ENCODE measurements at regions not wholly inside any gene's neighbourhood (a gene's known extent, or its start where the extent isn't known, plus 50 kb on each side); places are given as distances from the start of the nearest gene placed in this dataset.

GRCh38 chr5:2981652-2982051 is 230.2 kb upstream of the IRX2 start:
- Histone ChIP-seq H3K27ac (ENCODE audit: control insufficient read depth, insufficient read depth) (no peak overlapping the region), H3K4me1 (ENCODE audit: control insufficient read depth, insufficient read depth, low read length) (no peaks in the 10 kb centered on the region), H3K4me2 (ENCODE audit: control insufficient read depth, insufficient read depth) (no peak overlapping the region), H3K9me3 (replicated peaks; ENCODE audit: control insufficient read depth, insufficient read depth, low read length) (no peaks in the 10 kb centered on the region; the same call in 2 of the 3 replicates), H4K20me1 (ENCODE audit: control insufficient read depth, insufficient read depth) (no peaks in the 10 kb centered on the region), H3K36me3 (ENCODE audit: control insufficient read depth in 2 of 2, insufficient read depth in 2 of 2, low read length in 1 of 2) (no peaks in the 10 kb centered on the region), H3K79me2 (ENCODE audit: control insufficient read depth, insufficient read depth, low read length) (no peaks in the 10 kb centered on the region), H3K9ac (ENCODE audit: control insufficient read depth, insufficient read depth, low read length) (no peak overlapping the region), H3K4me3 (no peak overlapping the region), H2AFZ (ENCODE audit: control insufficient read depth, low read depth, low read length) (no peak overlapping the region), H3K27me3 (replicated peaks in 1 of 2; ENCODE audit: control insufficient read depth in 2 of 2, insufficient read depth in 2 of 2, low read length in 1 of 2) (no peaks in the 10 kb centered on the region)
- no peak for DNase-seq (ENCODE audit: low read depth, low spot score)
- BruUV-seq (replicated peaks): no TSS peak
- intact Hi-C loops (cut with micrococcal nuclease; ENCODE audit: unreplicated experiment) (no loop called here), in situ Hi-C loops (cut with MboI) (no loop called here)
- WGBS (ENCODE audit: insufficient coverage, insufficient replicate concordance, low lambda C conversion rate, missing lambda C conversion rate): 36% methylated on average over 9 of the region's 9 CpGs
- RAD21 ChIA-PET (ENCODE audit: unreplicated experiment): no interaction called here
- no peak for FAIRE-seq
- SMC1A ChIA-PET (ENCODE audit: uncharacterized antibody, unreplicated experiment): no interaction called here
- CTCF ChIA-PET: no interaction called here
- POLR2A ChIA-PET: no interaction called here
- ATAC-seq: no peak
- no peak for TF ChIP-seq MYC (IDR thresholded peaks at IDR 0.05; ENCODE audit: insufficient read depth, insufficient read length, insufficient replicate concordance, low read length, severe bottlenecking)
- no peak for TF ChIP-seq CEBPZ (IDR thresholded peaks at IDR 0.05; ENCODE audit: low read depth, low read length)
- no peak for TF ChIP-seq POLR2AphosphoS5 (IDR thresholded peaks at IDR 0.05; ENCODE audit: low read length)
- TF ChIP-seq, protein P1, sequence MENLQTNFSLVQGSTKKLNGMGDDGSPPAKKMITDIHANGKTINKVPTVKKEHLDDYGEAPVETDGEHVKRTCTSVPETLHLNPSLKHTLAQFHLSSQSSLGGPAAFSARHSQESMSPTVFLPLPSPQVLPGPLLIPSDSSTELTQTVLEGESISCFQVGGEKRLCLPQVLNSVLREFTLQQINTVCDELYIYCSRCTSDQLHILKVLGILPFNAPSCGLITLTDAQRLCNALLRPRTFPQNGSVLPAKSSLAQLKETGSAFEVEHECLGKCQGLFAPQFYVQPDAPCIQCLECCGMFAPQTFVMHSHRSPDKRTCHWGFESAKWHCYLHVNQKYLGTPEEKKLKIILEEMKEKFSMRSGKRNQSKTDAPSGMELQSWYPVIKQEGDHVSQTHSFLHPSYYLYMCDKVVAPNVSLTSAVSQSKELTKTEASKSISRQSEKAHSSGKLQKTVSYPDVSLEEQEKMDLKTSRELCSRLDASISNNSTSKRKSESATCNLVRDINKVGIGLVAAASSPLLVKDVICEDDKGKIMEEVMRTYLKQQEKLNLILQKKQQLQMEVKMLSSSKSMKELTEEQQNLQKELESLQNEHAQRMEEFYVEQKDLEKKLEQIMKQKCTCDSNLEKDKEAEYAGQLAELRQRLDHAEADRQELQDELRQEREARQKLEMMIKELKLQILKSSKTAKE (IDR thresholded peaks at IDR 0.05; ENCODE audit: low read depth, poor library complexity, severe bottlenecking): no peak
- no peak for TF ChIP-seq ZNF622 (IDR thresholded peaks at IDR 0.05)
- no peak for TF ChIP-seq SMAD5 (IDR thresholded peaks at IDR 0.05; ENCODE audit: low read depth)
- no peak for TF ChIP-seq POU2F2 (IDR thresholded peaks at IDR 0.05; ENCODE audit: borderline replicate concordance, low read depth, low read length)
- TF ChIP-seq RAD51 (IDR thresholded peaks at IDR 0.05): no peak
- TF ChIP-seq CREB1 (IDR thresholded peaks at IDR 0.05; ENCODE audit: low read depth): no peak
- TF ChIP-seq SIX5 (IDR thresholded peaks at IDR 0.05; ENCODE audit: low read depth, low read length, severe bottlenecking): no peak
- TF ChIP-seq, protein P2, sequence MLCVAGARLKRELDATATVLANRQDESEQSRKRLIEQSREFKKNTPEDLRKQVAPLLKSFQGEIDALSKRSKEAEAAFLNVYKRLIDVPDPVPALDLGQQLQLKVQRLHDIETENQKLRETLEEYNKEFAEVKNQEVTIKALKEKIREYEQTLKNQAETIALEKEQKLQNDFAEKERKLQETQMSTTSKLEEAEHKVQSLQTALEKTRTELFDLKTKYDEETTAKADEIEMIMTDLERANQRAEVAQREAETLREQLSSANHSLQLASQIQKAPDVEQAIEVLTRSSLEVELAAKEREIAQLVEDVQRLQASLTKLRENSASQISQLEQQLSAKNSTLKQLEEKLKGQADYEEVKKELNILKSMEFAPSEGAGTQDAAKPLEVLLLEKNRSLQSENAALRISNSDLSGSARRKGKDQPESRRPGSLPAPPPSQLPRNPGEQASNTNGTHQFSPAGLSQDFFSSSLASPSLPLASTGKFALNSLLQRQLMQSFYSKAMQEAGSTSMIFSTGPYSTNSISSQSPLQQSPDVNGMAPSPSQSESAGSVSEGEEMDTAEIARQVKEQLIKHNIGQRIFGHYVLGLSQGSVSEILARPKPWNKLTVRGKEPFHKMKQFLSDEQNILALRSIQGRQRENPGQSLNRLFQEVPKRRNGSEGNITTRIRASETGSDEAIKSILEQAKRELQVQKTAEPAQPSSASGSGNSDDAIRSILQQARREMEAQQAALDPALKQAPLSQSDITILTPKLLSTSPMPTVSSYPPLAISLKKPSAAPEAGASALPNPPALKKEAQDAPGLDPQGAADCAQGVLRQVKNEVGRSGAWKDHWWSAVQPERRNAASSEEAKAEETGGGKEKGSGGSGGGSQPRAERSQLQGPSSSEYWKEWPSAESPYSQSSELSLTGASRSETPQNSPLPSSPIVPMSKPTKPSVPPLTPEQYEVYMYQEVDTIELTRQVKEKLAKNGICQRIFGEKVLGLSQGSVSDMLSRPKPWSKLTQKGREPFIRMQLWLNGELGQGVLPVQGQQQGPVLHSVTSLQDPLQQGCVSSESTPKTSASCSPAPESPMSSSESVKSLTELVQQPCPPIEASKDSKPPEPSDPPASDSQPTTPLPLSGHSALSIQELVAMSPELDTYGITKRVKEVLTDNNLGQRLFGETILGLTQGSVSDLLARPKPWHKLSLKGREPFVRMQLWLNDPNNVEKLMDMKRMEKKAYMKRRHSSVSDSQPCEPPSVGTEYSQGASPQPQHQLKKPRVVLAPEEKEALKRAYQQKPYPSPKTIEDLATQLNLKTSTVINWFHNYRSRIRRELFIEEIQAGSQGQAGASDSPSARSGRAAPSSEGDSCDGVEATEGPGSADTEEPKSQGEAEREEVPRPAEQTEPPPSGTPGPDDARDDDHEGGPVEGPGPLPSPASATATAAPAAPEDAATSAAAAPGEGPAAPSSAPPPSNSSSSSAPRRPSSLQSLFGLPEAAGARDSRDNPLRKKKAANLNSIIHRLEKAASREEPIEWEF (IDR thresholded peaks at IDR 0.05; ENCODE audit: insufficient replicate concordance, low read depth, low read length): no peak
- TF ChIP-seq BCL11A (IDR thresholded peaks at IDR 0.05; ENCODE audit: low read depth, low read length): no peak
- no peak for TF ChIP-seq POLR2A (IDR thresholded peaks at IDR 0.05; ENCODE audit: low read depth, low read length)
- TF ChIP-seq TCF3 (IDR thresholded peaks at IDR 0.05; ENCODE audit: borderline replicate concordance, insufficient read depth, low read depth, low read length): no peak
- TF ChIP-seq HCFC1 (IDR thresholded peaks at IDR 0.05; ENCODE audit: low read length): no peak
- no peak for TF ChIP-seq ZSCAN29 (IDR thresholded peaks at IDR 0.05)
- no peak for TF ChIP-seq DPF2 (IDR thresholded peaks at IDR 0.05)
